ENCODE measurements at regions not wholly inside any gene's neighbourhood (a gene's known extent, or its start where the extent isn't known, plus 50 kb on each side); places are given as distances from the start of the nearest gene placed in this dataset.
"Not testable (repeated sequence)": the region's sequence is repeated elsewhere in the genome, so short reads cannot be mapped to it uniquely, and the experiment has no call there.

GRCh38 chr7:3119352-3119927 lies 75.8 kb upstream of the CARD11 start:
- Mint-ChIP-seq H3K27me3 (ENCODE audit: low read depth) (peaks cover 10% of the 10 kb centered on the region), H3K36me3 (ENCODE audit: low read depth) (peaks cover 37% of the 10 kb centered on the region), H3K9me3 (peaks cover 42% of the 10 kb centered on the region), H3K27ac (peak overlapping the region; percentile 66), H3K4me1 (ENCODE audit: low read depth) (peaks cover 48% of the 10 kb centered on the region)
- not testable (repeated sequence) for H3K4me3 Mint-ChIP-seq

- Mint-ChIP-seq H3K4me1 (ENCODE audit: low read depth) (peaks cover 44% of the 10 kb centered on the region), H3K27ac (peak overlapping the region; percentile 47), H3K9me3 (peaks cover 37% of the 10 kb centered on the region), H3K36me3 (ENCODE audit: low read depth) (peaks cover 31% of the 10 kb centered on the region), H3K27me3 (ENCODE audit: low read depth) (peaks cover 10% of the 10 kb centered on the region), H3K4me3 (no peak overlapping the region)
Measured at GRCh38 chr7:3119963-3120362, 76.3 kb upstream of the CARD11 start.

DNA sequence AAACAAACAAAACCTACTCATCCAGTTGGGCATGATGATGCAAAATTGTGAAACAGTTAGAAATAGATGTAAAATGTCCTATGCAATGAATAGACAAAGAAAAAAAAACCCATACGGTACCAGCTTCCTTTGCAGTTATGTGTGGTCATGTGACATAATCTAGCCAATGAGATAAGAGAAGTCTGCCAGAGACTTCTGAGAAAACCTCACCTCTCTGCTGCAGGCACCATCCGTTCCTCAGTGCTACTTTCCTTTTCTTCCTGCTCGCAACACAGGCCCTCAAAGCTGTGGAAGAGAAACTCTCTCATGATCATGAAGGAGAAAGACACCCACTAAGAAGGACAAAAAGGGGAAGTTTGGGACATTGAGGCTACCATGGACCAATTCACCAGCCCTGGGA lies 76.8 kb upstream of the CARD11 start:
- Mint-ChIP-seq H3K27ac (peak overlapping the region; percentile 47), H3K36me3 (ENCODE audit: low read depth) (peaks cover 26% of the 10 kb centered on the region), H3K4me1 (ENCODE audit: low read depth) (peaks cover 39% of the 10 kb centered on the region), H3K27me3 (ENCODE audit: low read depth) (peaks cover 10% of the 10 kb centered on the region), H3K4me3 (peak overlapping the region; percentile 41), H3K9me3 (peaks cover 33% of the 10 kb centered on the region)

GRCh38 chr7:3128857-3129490 lies 85.3 kb upstream of the CARD11 start:
- H3K27ac Mint-ChIP-seq: no peak overlapping the region
- no peak overlapping the region for H3K4me3 Mint-ChIP-seq
- peaks cover 3% of the 10 kb centered on the region for H3K27me3 Mint-ChIP-seq (ENCODE audit: low read depth)
- H3K36me3 Mint-ChIP-seq (ENCODE audit: low read depth): peaks cover 2% of the 10 kb centered on the region
- peaks cover 18% of the 10 kb centered on the region for H3K9me3 Mint-ChIP-seq
- H3K4me1 Mint-ChIP-seq (ENCODE audit: low read depth): peaks cover 3% of the 10 kb centered on the region

DNA sequence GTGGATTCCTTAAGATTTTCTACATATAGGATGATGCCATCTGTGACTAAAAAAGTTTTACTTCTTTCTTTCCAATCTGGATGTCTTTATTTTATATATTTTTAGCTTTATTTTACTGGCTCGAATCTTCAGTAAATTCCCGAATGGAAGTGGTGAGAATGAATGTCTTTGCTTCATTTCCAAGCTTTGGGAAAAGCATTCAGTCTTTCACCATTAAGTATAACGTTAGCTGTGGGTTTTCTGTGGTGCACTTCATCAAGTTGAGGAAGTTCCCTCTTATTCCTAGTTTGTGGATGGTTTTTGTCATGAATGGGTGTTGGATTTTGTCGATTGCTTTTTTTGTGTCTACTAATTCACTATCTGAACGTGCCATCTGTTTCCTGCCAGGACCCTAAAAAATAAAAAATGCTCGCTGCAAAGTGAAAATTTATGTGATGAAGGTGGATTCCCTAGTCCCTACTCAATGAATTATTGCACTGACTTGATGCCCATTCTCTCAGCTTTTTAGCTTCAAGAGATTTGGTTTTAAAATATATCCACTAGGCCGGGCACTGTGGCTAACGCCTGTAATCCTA lies 90.2 kb upstream of the CARD11 start:
- Mint-ChIP-seq H3K4me1 (ENCODE audit: low read depth) (peaks cover 5% of the 10 kb centered on the region), H3K36me3 (ENCODE audit: low read depth) (peaks cover 2% of the 10 kb centered on the region), H3K27me3 (ENCODE audit: low read depth) (peaks cover 8% of the 10 kb centered on the region), H3K4me3 (no peak overlapping the region), H3K9me3 (peaks cover 12% of the 10 kb centered on the region), H3K27ac (no peak overlapping the region)

- H3K27me3 Mint-ChIP-seq (ENCODE audit: low read depth): peaks cover 8% of the 10 kb centered on the region
- H3K4me1 Mint-ChIP-seq (ENCODE audit: low read depth): peaks cover 2% of the 10 kb centered on the region
- H3K9me3 Mint-ChIP-seq: peaks cover 12% of the 10 kb centered on the region
- no peak overlapping the region for H3K27ac Mint-ChIP-seq
- H3K4me3 Mint-ChIP-seq: no peak overlapping the region
- H3K36me3 Mint-ChIP-seq (ENCODE audit: low read depth): peaks cover 2% of the 10 kb centered on the region
Measured at GRCh38 chr7:3134745-3135144, 91.1 kb upstream of the CARD11 start.

- peaks cover 12% of the 10 kb centered on the region for H3K9me3 Mint-ChIP-seq
- H3K36me3 Mint-ChIP-seq (ENCODE audit: low read depth): peaks cover 2% of the 10 kb centered on the region
- no peak overlapping the region for H3K27ac Mint-ChIP-seq
- H3K27me3 Mint-ChIP-seq (ENCODE audit: low read depth): peaks cover 8% of the 10 kb centered on the region
- no peak overlapping the region for H3K4me3 Mint-ChIP-seq
- H3K4me1 Mint-ChIP-seq (ENCODE audit: low read depth): peaks cover 1% of the 10 kb centered on the region
Measured at GRCh38 chr7:3135626-3136025, 92.0 kb upstream of the CARD11 start.

DNA sequence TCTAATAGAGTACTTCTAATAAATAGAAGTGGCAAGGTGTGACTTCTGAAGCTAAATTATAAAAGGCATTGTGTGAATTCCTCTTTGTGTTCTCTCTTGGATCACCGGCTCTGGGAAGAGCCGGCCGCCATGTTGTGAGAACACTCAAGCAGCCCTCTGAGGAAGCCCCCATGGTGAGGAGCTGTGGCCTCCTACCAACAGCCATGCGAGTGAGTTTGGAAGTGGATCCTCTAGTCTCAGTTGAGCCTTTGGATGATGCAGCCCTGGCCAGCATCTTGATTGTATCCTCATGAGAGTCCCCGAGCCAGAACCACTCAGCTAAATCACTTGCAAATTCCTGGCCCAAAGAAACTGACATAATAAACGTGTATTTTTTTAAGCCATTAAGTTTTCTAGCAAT lies 94.5 kb upstream of the CARD11 start:
- H3K27me3 Mint-ChIP-seq (ENCODE audit: low read depth): peaks cover 8% of the 10 kb centered on the region
- H3K4me3 Mint-ChIP-seq: no peak overlapping the region
- H3K4me1 Mint-ChIP-seq (ENCODE audit: low read depth): peaks cover 1% of the 10 kb centered on the region
- H3K9me3 Mint-ChIP-seq: no peaks in the 10 kb centered on the region
- peaks cover 2% of the 10 kb centered on the region for H3K36me3 Mint-ChIP-seq (ENCODE audit: low read depth)
- no peak overlapping the region for H3K27ac Mint-ChIP-seq

GRCh38 chr7:3138997-3139396 lies 95.3 kb upstream of the CARD11 start:
- Mint-ChIP-seq H3K27ac (no peak overlapping the region), H3K4me3 (no peak overlapping the region), H3K36me3 (ENCODE audit: low read depth) (peaks cover 2% of the 10 kb centered on the region), H3K9me3 (no peaks in the 10 kb centered on the region), H3K4me1 (ENCODE audit: low read depth) (peaks cover 1% of the 10 kb centered on the region), H3K27me3 (ENCODE audit: low read depth) (peaks cover 10% of the 10 kb centered on the region)

DNA sequence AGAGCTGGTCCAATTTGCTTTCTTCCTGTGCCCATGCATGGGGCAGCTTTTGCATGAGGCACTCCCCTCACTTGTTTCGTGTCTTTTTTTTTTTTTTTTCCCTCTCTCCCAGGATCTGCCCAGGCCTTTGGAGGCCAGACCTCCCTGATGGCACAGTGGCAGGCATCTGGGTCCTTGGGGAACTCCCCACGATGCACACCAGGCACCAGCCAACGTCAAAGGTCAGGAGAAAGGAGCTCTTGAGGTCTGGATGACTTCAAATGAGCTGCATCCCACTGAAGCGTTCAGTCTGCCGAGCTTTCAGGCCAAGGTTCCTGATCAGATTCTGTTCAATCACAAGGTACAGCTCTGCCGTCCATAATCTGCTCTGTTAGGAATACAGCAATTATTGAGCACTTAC lies 97.2 kb upstream of the CARD11 start:
- Mint-ChIP-seq H3K4me3 (no peak overlapping the region), H3K9me3 (no peaks in the 10 kb centered on the region), H3K4me1 (ENCODE audit: low read depth) (no peaks in the 10 kb centered on the region), H3K36me3 (ENCODE audit: low read depth) (peaks cover 2% of the 10 kb centered on the region), H3K27ac (no peak overlapping the region), H3K27me3 (ENCODE audit: low read depth) (peaks cover 9% of the 10 kb centered on the region)

DNA sequence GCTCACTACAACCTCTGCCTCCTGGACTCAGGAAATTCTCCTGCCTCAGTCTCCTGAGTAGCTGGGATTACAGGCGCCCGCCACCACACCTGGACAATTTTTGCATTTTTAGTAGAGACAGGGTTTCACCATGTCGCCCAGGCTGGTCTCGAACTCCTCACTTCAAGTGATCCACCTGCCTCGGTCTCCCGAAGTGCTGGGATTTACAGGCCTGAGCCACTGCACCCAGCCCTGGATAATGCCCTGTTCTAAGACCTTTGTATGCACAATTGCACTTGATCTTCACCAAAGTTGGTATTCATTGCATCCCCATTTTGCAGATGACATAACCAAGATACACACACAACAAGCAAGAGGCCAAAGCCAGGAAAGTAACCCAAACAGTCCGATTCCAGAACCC lies 97.7 kb upstream of the CARD11 start:
- H3K4me1 Mint-ChIP-seq (ENCODE audit: low read depth): no peaks in the 10 kb centered on the region
- no peaks in the 10 kb centered on the region for H3K9me3 Mint-ChIP-seq
- no peak overlapping the region for H3K4me3 Mint-ChIP-seq
- H3K27ac Mint-ChIP-seq: no peak overlapping the region
- peaks cover 2% of the 10 kb centered on the region for H3K36me3 Mint-ChIP-seq (ENCODE audit: low read depth)
- peaks cover 6% of the 10 kb centered on the region for H3K27me3 Mint-ChIP-seq (ENCODE audit: low read depth)

GRCh38 chr7:3143869-3144775 lies 100.5 kb upstream of the CARD11 start:
- no peak overlapping the region for H3K4me3 Mint-ChIP-seq
- peaks cover 5% of the 10 kb centered on the region for H3K27me3 Mint-ChIP-seq (ENCODE audit: low read depth)
- no peaks in the 10 kb centered on the region for H3K9me3 Mint-ChIP-seq

GRCh38 chr7:3144776-3145125 lies 101.1 kb upstream of the CARD11 start:
- H3K9me3 Mint-ChIP-seq; H3K4me1 Mint-ChIP-seq (ENCODE audit: low read depth); H3K27ac Mint-ChIP-seq; H3K27me3 Mint-ChIP-seq (ENCODE audit: low read depth); H3K4me3 Mint-ChIP-seq; H3K36me3 Mint-ChIP-seq (ENCODE audit: low read depth): not testable (repeated sequence)

More at GRCh38 chr7:3143869-3144775, 100.5 kb upstream of the CARD11 start:
- peaks cover 7% of the 10 kb centered on the region for H3K4me1 Mint-ChIP-seq (ENCODE audit: low read depth)
- H3K27ac Mint-ChIP-seq: no peak overlapping the region
- H3K36me3 Mint-ChIP-seq (ENCODE audit: low read depth): no peaks in the 10 kb centered on the region

DNA sequence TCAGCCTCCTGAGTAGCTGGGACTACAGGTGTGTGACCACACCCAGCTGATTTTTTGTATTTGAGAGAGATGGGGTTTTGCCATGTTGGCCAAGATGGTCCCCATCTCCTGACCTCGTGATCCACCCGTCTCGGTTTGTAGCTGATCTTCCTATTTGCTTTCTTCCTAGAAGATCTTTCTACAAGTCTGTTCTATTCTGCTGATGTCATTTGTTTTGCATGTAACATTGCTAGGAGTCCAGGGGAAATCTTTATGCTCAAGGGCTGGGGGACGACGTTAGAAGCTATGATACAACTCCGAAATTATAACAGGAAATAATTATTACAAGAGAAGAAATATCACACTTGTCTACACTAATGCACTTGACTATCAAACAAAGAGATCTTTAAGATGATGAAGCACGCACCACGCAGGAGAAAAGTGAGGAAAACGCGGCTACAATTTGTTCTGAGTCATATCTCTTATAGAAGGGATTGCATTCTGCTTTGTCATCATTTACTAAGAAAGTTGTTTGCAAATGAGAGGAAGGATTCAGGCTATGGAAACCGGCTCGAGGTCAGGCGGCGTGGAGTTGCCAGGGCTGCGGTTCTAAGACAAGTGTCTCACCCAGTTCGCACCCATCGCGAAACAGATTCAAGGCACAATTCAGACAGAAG lies 103.0 kb upstream of the CARD11 start:
- H3K4me1 Mint-ChIP-seq (ENCODE audit: low read depth): peaks cover 11% of the 10 kb centered on the region
- no peaks in the 10 kb centered on the region for H3K9me3 Mint-ChIP-seq
- H3K36me3 Mint-ChIP-seq (ENCODE audit: low read depth): no peaks in the 10 kb centered on the region
- H3K27ac Mint-ChIP-seq: no peak overlapping the region
- H3K4me3 Mint-ChIP-seq: no peak overlapping the region
- H3K27me3 Mint-ChIP-seq (ENCODE audit: low read depth): peaks cover 5% of the 10 kb centered on the region
